T-helper 2 cell treated with Interferon-gamma antibody and Interleukin-4, amounts not matched to agents 5 μg/mL and 100 μg/mL, for 36 hours (primary cell): ENCODE measurements at regions not wholly inside any gene's neighbourhood (a gene's known extent, or its start where the extent isn't known, plus 50 kb on each side); places are given as distances from the start of the nearest gene placed in this dataset.

Experiments
- DNase-seq: peaks from one replicate; pipeline ENCODE4 v3.0.0; 2021; ENCODE audit warnings: low spot score
- H3K27ac Mint-ChIP-seq: one replicate; pipeline ENCODE4 v1.8.0; 2021; ENCODE audit warnings: mild to moderate bottlenecking, mixed read lengths
- H3K27me3 Mint-ChIP-seq: one replicate; pipeline ENCODE4 v1.8.0; 2021; ENCODE audit warnings: low read depth, mixed read lengths
- H3K36me3 Mint-ChIP-seq: one replicate; pipeline ENCODE4 v1.8.0; 2021; ENCODE audit warnings: low read depth, mixed read lengths
- H3K4me1 Mint-ChIP-seq: one replicate; pipeline ENCODE4 v1.8.0; 2021; ENCODE audit warnings: low read depth, mixed read lengths
- H3K4me3 Mint-ChIP-seq: one replicate; pipeline ENCODE4 v1.8.0; 2022; ENCODE audit warnings: mild to moderate bottlenecking, moderate library complexity, mixed read lengths
- H3K9me3 Mint-ChIP-seq: one replicate; pipeline ENCODE4 v1.8.0; 2021; ENCODE audit warnings: mixed read lengths

- Mint-ChIP-seq H3K4me1 (no peaks in the 10 kb centered on the region), H3K9me3 (peaks cover 10% of the 10 kb centered on the region), H3K27me3 (no peaks in the 10 kb centered on the region), H3K27ac (no peak overlapping the region), H3K4me3 (no peak overlapping the region), H3K36me3 (no peaks in the 10 kb centered on the region)
- DNase-seq: no peak
These were observed 599.9 kb upstream of the ZNF608 start for GRCh38 chr5:125346316-125346715.

GRCh38 chr5:125348221-125348692 is 601.8 kb upstream of the ZNF608 start:
- no peaks in the 10 kb centered on the region for H3K4me1 Mint-ChIP-seq
- no peaks in the 10 kb centered on the region for H3K27me3 Mint-ChIP-seq
- no peaks in the 10 kb centered on the region for H3K36me3 Mint-ChIP-seq
- no peak for DNase-seq
- no peak overlapping the region for H3K4me3 Mint-ChIP-seq
- peaks cover 15% of the 10 kb centered on the region for H3K9me3 Mint-ChIP-seq
- no peak overlapping the region for H3K27ac Mint-ChIP-seq

GRCh38 chr5:125348936-125349831 is 602.7 kb upstream of the ZNF608 start:
- Mint-ChIP-seq H3K4me3 (no peak overlapping the region), H3K36me3 (no peaks in the 10 kb centered on the region)

GRCh38 chr5:125357660-125358059 is 611.2 kb upstream of the ZNF608 start:
- no peak overlapping the region for H3K27ac Mint-ChIP-seq
- H3K4me1 Mint-ChIP-seq: no peaks in the 10 kb centered on the region
- no peak for DNase-seq
- no peaks in the 10 kb centered on the region for H3K27me3 Mint-ChIP-seq
- no peak overlapping the region for H3K4me3 Mint-ChIP-seq
- H3K9me3 Mint-ChIP-seq: peaks cover 30% of the 10 kb centered on the region
- H3K36me3 Mint-ChIP-seq: no peaks in the 10 kb centered on the region

More at GRCh38 chr5:125348936-125349831, 602.7 kb upstream of the ZNF608 start:
- no peaks in the 10 kb centered on the region for H3K27me3 Mint-ChIP-seq
- H3K9me3 Mint-ChIP-seq: peaks cover 15% of the 10 kb centered on the region
- no peaks in the 10 kb centered on the region for H3K4me1 Mint-ChIP-seq
- DNase-seq: no peak
- H3K27ac Mint-ChIP-seq: no peak overlapping the region

GRCh38 chr5:125365747-125366146 is 619.3 kb upstream of the ZNF608 start:
- Mint-ChIP-seq H3K27me3 (no peaks in the 10 kb centered on the region), H3K27ac (no peak overlapping the region)

GRCh38 chr5:125367702-125368101 is 621.3 kb upstream of the ZNF608 start:
- Mint-ChIP-seq H3K9me3 (peaks cover 7% of the 10 kb centered on the region), H3K27me3 (no peaks in the 10 kb centered on the region), H3K27ac (no peak overlapping the region), H3K4me1 (no peaks in the 10 kb centered on the region), H3K36me3 (no peaks in the 10 kb centered on the region), H3K4me3 (no peak overlapping the region)
- no peak for DNase-seq

More at GRCh38 chr5:125365747-125366146, 619.3 kb upstream of the ZNF608 start:
- DNase-seq: no peak
- H3K36me3 Mint-ChIP-seq: no peaks in the 10 kb centered on the region
- peaks cover 7% of the 10 kb centered on the region for H3K9me3 Mint-ChIP-seq
- H3K4me3 Mint-ChIP-seq: no peak overlapping the region
- H3K4me1 Mint-ChIP-seq: no peaks in the 10 kb centered on the region

GRCh38 chr5:125370461-125371205 is 624.2 kb upstream of the ZNF608 start:
- DNase-seq: no peak
- H3K4me3 Mint-ChIP-seq: no peak overlapping the region
- H3K36me3 Mint-ChIP-seq: no peaks in the 10 kb centered on the region
- no peak overlapping the region for H3K27ac Mint-ChIP-seq
- H3K27me3 Mint-ChIP-seq: no peaks in the 10 kb centered on the region
- no peaks in the 10 kb centered on the region for H3K4me1 Mint-ChIP-seq
- H3K9me3 Mint-ChIP-seq: peaks cover 7% of the 10 kb centered on the region

- DNase-seq: no peak
- H3K9me3 Mint-ChIP-seq: no peaks in the 10 kb centered on the region
- no peak overlapping the region for H3K27ac Mint-ChIP-seq
- no peaks in the 10 kb centered on the region for H3K4me1 Mint-ChIP-seq
- no peaks in the 10 kb centered on the region for H3K27me3 Mint-ChIP-seq
- no peak overlapping the region for H3K4me3 Mint-ChIP-seq
- no peaks in the 10 kb centered on the region for H3K36me3 Mint-ChIP-seq
These were observed 626.5 kb upstream of the ZNF608 start for GRCh38 chr5:125372694-125373631.

- Mint-ChIP-seq H3K36me3 (no peaks in the 10 kb centered on the region), H3K4me1 (no peaks in the 10 kb centered on the region), H3K4me3 (no peak overlapping the region), H3K27ac (no peak overlapping the region), H3K9me3 (no peaks in the 10 kb centered on the region), H3K27me3 (no peaks in the 10 kb centered on the region)
- no peak for DNase-seq
These were observed 628.7 kb upstream of the ZNF608 start for GRCh38 chr5:125375143-125375542.

GRCh38 chr5:125376059-125376641 is 629.7 kb upstream of the ZNF608 start:
- Mint-ChIP-seq H3K9me3 (no peaks in the 10 kb centered on the region), H3K27me3 (no peaks in the 10 kb centered on the region), H3K4me1 (no peaks in the 10 kb centered on the region), H3K27ac (no peak overlapping the region), H3K4me3 (no peak overlapping the region), H3K36me3 (no peaks in the 10 kb centered on the region)
- no peak for DNase-seq

GRCh38 chr5:125377141-125377540 is 630.7 kb upstream of the ZNF608 start:
- H3K27ac Mint-ChIP-seq: no peak overlapping the region
- no peaks in the 10 kb centered on the region for H3K9me3 Mint-ChIP-seq
- H3K4me3 Mint-ChIP-seq: no peak overlapping the region
- no peak for DNase-seq
- no peaks in the 10 kb centered on the region for H3K36me3 Mint-ChIP-seq
- H3K27me3 Mint-ChIP-seq: no peaks in the 10 kb centered on the region
- H3K4me1 Mint-ChIP-seq: no peaks in the 10 kb centered on the region

- DNase-seq: no peak
- Mint-ChIP-seq H3K9me3 (no peaks in the 10 kb centered on the region), H3K4me3 (no peak overlapping the region), H3K36me3 (no peaks in the 10 kb centered on the region), H3K4me1 (no peaks in the 10 kb centered on the region), H3K27ac (no peak overlapping the region), H3K27me3 (no peaks in the 10 kb centered on the region)
These were observed 634.9 kb upstream of the ZNF608 start for GRCh38 chr5:125381290-125381689.

GRCh38 chr5:125384071-125384470 is 637.6 kb upstream of the ZNF608 start:
- Mint-ChIP-seq H3K27me3 (no peaks in the 10 kb centered on the region), H3K4me1 (no peaks in the 10 kb centered on the region), H3K27ac (no peak overlapping the region), H3K36me3 (no peaks in the 10 kb centered on the region), H3K9me3 (no peaks in the 10 kb centered on the region), H3K4me3 (no peak overlapping the region)
- DNase-seq: no peak
